VCaP (cell line): ENCODE measurements at regions not wholly inside any gene's neighbourhood (a gene's known extent, or its start where the extent isn't known, plus 50 kb on each side); places are given as distances from the start of the nearest gene placed in this dataset.

Experiments
- H3K27ac ChIP-seq: fragments of 450-650 bp; 2 replicates; pipeline ENCODE4 v1.5.1; 2017
- CTCF ChIP-seq: fragments of 450-650 bp; conservative IDR thresholded peaks from 2 replicates; pipeline ENCODE4 v1.5.1; 2017; ENCODE audit warnings: mild to moderate bottlenecking, moderate library complexity

DNA sequence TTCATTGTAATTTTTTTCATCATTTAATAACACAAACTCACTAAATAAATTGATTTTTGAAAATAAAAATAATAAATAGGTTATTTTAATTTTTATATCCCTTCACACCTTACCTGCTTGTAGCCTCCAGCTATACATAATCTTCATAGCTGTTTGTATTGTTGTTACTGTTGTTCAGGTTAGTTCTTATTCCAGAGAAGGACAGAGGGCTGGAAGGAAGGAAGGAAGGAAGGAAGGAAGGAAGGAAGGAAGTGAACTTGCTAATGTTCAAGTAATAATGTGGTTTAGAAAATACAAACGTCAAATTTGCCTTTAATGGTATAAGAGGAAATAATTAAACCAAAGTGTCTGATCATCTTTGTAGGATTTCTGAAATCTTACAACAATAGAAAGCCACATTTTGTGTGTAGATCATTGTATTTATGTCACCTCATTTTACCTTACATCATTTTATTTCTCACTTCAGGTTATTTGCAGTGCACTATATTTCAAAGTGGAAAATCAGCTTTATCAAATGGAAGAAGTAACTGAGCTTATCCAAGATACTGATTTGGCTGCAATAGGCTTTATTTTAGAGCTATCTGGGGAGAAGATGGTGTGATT, 660.0 kb upstream of the CCDC54 start:
- no peak overlapping the region for H3K27ac ChIP-seq
- no peak for TF ChIP-seq CTCF

DNA sequence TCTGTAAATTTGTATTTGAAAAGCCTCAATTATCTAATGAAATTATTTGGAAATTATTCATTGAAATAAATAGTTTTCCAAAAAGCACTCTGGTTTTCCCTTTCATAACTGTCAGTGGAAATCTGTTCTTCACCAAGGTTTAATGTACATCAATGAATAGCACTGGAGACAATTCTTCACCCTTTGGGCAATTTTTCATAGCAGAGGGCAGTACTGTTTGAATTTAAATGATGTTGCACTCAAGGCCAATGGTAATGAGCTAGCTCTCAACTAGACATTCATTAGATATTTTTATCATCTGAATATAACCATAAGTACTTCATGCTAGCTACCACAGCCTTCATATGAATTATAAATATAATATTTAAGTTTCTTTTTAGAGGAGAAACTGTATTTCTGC, 658.2 kb upstream of the CCDC54 start:
- TF ChIP-seq CTCF = no peak

GRCh38 chr3:106719583-106719982, 657.7 kb upstream of the CCDC54 start:
- TF ChIP-seq CTCF = no peak
- no peak overlapping the region for H3K27ac ChIP-seq

More for the DNA sequence above, 658.2 kb upstream of the CCDC54 start:
- H3K27ac ChIP-seq = no peak overlapping the region

DNA sequence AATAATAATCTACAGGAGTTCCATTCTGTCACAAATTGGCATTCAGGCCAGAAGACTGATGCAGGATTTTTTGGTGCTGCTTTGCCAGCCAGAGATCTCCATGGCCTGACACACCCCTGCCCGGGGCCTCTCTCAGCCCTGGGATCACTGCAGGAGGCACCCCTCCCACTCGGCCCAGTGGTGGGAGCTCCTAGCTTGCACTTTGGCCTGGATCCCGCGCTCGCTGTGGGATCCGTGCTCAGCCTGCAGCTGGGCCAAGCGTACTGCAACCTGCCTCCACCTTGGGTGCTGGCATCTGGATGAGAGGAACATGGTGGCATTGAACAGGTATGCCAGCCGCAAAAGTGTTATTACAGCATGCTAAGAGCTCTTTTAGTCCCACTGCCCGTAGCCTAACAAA, 656.7 kb upstream of the CCDC54 start:
- no peak overlapping the region for H3K27ac ChIP-seq

DNA sequence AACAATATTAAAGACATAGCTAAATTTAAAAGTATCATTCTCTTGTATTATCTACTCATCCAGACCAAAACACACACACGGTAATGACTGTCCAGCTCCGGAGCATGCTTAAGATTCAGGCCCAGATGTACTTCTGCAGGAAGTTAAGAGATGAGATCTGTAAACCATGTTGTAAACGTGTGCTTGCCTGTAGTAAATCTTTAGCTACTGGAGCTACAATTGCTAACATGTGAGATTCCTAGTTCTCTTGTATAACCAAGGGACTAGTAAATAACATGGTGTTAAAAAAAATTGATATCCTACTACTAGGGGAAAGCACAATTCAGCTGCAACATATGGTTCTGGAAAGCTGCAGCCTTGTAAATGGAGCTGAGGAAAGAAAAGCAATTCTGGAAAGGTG, 651.7 kb upstream of the CCDC54 start:
- no peak for TF ChIP-seq CTCF
- peak overlapping the region; percentile 72 for H3K27ac ChIP-seq

More for the DNA sequence above, 656.7 kb upstream of the CCDC54 start:
- no peak for TF ChIP-seq CTCF

DNA sequence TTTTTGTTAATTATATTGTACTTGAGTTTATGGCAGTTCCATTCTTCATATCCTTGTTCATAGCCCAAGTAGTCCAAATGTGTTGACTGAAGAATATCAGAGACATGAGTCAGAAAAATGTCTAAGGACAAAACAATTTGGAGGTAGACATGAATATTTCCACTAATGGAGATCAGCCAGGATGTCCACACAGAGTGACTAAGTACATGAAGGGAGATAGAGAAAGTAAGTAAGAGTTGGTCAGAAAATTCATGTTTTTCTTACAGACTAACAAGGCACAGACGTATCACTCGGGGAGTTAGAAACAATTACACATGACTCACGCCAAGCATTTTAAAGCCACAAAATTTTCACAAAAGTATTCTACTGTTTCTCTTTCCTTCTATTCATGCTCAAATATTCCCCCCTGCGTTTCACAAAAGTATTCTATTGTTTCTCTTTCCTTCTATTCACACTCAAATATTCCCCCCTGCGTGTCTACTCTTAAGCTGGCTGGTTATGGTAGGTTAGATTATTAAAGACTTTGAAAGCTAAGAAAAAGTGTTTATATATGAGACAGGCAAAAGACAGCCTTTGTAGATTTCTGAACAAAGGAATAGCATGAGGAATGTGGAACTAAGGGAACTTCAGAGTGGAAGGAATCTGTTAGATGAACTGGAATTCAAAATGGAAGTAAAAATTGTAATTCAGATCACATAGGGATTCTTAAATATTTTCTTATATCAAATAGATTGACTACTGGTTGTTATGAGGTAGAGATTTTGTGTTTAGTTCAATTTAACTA, 648.7 kb upstream of the CCDC54 start:
- TF ChIP-seq CTCF = no peak
- no peak overlapping the region for H3K27ac ChIP-seq

DNA sequence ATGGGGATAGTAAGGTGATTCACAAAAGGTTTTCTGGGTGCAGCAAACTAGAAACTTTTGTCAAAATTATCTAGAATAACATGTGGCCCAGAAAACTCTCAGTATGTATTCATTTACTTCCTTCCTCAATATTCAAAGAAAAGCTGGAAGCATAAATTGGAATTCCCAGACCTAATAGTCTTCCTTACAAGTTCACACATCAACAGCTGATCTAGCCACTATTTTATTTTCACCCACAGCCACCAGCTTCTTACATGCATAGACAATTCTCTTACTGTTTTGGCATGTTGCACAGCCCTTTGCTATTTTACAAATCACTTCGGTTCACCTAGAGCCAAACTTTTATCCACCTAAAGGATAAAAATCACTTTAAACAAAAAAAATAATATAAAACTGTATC, 647.8 kb upstream of the CCDC54 start:
- no peak overlapping the region for H3K27ac ChIP-seq
- no peak for TF ChIP-seq CTCF
